Activated T-helper 1 cell treated with anti-CD3 and anti-CD28 coated beads, Interleukin-2, amount 50 U/mL, for 16 hours (primary cell): ENCODE measurements at regions not wholly inside any gene's neighbourhood (a gene's known extent, or its start where the extent isn't known, plus 50 kb on each side); places are given as distances from the start of the nearest gene placed in this dataset.

ENCODE experiments used
- DNase-seq, 2 donors: peaks; one replicate each; pipeline ENCODE4 v3.0.0-alpha.2; 2020; ENCODE audit warnings: low read depth in 1 of 2, low spot score in 1 of 2

DNA sequence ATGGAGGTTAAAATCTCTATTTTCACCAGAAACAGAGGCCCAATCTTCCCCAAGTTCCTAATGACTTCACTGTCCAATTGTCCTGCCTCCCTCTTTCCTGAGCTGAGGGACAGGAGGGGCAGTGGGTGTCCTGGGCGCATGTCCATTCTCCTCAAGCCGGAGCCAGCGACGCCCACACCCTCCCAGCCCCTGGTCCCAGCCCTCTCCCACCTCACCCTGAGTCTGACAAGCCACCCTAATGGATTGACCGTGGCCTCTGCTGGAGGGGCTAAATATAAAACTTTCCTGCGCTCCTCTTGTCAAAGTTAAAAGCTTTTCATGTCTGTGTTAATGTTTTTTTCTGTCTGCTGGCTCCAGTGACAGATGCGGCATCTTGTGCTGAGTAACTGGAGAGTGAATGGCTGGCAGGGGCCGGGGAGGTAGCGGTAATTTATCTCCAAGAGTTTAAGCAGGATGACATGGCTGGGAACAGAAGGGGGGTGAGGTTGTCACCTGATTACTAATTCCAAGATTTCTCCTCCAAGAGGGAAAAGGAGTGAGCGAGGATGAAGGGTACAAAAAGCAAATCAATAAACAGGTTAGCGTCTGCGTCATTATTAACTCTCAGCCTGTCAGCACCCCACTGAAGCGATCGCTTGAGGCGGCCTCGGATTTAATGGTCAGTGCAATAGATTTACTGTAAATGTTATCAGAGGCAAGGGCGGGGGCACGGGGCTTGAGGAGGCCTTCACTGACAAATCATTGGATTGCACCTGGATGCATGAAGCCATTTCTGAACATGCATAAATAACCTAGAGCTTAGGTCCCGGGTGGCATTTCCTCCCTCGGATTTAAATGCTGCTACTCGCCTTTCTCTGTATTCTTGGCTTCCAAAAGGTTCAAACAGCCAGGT is 118.1 kb upstream of the MAFB start:
- DNase-seq, result no peak

DNA sequence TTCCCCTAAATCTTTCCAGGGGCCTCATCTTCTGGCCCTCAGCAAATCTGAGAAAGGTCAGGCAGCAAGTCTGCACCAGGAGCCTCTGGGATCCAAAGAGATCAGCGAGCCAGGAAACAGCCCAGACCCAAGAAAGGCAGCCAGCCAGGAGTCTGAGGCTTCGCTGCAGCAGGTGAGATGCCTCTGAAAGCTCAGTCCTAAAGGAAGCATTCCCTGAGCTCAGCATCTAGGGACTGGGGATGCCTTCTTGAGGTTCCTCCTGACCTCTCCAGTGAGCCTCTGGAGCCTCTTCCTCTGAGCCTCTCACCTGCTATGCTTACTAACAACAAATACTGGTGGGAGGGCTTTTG is 118.8 kb upstream of the MAFB start:
- no peak for DNase-seq

DNA sequence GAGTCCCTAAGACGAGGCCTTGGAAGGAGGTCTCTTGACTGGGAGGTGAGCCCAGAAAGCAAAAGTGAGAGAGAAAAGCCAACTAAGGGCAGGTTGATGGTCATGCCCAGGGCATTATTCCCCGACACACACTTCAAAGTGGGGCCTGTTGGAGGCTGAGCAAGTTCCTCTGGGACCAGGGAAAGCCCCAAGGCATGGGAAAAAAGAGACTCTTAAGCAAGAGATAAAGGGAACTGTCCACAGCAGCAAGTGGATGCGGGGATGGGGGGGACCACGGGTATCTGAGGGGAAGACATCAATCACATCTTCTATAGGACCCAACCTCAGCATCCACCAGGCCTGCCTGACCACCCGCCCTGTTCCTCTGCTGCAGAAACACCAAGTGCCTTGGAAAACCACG is 119.9 kb upstream of the MAFB start:
- DNase-seq, result no peak

DNA sequence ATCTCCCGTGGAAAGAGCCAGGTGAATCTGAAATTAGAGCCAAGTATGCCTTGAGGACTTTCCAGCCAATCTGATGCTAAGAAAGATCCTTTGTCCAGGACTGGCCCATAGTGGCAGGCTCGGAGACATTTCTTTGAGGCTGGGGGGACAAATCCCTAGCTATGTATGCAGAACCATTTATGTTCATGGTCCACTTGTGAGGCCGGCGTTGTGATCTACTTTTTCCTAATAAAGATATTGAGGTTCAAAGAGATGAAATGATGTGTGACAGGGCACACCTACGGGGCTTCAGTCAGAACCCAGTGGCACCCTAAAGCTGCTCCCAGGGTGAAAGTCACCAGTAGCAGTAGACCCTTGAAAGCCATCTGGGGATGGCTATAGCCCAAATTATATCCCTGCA is 120.3 kb upstream of the MAFB start:
- no peak for DNase-seq

DNA sequence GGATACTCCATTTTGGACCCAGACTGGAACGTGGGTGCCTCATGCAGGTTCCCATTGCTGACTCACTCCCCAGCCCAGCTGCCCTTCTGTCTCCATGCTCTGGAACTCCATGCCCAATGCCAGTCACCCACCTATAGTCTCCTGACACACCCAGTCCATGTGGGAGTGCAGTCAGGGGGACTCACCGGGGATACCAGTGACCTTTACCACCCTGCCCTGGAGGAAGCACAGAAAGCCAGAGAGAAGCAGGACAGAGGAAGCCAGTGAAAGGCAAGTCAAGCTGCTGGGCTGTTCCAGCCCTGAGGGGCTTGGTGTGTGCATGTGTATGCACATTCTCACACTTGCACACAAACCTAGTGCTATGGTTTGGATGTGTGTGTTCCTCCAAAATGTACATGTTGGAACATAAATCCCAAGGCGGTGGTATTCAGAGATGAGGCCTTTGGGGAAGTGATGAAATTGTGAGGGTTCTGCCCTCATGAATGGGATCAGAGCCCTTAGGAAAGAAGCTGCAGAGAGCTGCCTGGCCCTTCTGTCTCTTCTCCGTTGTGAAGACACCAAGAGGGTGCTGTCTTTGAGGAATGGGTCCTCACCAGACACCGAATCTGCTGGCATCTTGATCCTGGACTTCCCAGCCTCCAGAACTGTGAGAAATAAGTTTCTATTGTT is 121.4 kb upstream of the MAFB start:
- DNase-seq, result no peak

DNA sequence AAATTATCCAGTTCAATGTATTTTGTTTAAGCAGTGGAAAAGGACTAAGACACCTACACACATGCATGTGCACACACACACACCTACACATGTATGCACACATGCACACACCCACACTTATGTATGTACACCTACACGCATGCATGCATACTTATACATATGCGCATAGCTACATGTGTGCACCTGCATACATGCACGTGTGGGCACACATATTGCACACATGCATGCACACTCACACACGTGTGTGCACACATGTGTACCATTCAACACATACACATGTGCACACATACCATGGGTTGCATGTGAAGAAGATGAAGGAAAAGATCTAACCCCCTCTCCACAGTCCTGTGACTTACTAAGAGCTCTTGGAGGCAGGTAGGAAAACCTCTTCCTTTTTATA is 122.0 kb upstream of the MAFB start:
- no peak for DNase-seq

DNA sequence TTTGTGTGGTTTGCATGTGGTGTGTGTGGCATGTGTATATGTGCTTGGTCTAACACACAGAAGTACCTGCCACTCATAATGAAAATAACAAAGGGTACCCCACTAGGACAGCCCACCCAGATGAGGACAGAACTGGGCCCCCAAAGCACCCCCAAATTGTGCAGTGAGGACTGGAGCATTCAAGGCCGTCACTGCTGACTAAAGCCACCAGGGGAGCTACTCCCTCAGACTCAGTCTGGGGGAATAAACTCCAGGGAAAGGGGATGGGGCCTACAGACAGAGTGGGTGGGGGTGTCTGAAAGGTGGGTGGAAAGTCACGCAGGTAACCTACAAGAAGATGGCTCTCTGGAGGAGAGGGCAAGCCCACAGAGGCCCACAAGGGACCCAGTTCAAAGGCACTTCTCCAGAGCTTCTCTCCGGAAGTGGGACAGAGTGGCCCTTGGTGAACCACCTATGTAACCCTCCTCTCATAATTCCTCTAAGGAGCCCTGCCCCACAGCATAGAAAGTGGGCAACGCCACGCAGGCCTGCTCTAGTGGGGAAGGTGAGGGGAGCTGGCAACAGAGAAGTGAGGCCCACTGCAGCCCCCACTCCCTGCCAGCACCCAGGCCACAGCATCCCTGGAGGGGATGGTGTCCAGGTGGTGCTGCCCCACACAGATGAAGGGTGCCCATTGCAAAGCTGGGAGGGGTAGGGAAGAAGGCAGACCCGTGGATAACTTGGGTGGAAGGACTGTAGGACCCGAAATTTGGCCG is 122.8 kb upstream of the MAFB start:
- no peak for DNase-seq

DNA sequence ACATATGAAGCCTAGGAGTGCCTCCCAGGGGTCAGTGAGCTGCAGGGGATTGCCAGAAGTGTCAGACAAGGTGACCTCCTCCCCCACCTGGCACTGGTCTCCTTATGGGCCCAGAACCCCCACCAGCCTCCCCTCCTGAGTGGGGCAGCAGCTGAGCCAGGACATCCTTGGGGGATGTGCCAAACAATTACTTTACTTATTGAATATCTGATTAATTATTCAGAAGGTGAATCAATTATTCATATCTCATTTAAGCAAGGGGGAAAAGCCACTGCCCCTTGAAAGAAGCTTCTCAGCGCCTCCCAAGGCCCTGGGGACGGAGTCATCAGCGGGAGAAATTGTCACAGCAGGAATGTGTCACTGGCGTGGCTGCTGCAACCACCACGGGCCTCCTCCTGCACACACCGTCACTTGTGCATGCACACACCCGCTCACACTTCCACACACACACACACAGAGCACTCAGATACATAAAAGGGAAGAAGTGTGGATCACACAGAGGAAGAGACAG is 123.4 kb upstream of the MAFB start:
- no peak for DNase-seq

DNA sequence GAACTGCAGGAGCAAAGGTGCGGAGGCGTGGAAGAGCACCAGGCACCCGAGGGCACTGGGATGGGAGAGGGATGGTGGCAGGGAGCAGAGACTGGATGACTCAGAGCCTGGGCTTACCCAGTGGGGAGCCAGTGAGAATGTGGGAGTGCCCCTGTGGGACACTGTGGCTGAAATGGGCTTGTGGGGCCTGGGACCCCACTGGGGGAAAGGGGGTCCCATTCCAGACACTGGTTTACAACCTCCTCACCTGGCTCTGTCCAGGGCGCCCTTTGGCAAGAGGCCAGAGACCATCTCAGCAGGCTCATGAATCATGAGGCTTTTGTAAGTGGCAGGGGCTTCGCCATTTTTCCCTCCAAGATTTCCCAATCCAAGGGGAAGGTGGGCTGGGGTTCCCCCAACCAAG is 124.0 kb upstream of the MAFB start:
- no peak for DNase-seq

DNA sequence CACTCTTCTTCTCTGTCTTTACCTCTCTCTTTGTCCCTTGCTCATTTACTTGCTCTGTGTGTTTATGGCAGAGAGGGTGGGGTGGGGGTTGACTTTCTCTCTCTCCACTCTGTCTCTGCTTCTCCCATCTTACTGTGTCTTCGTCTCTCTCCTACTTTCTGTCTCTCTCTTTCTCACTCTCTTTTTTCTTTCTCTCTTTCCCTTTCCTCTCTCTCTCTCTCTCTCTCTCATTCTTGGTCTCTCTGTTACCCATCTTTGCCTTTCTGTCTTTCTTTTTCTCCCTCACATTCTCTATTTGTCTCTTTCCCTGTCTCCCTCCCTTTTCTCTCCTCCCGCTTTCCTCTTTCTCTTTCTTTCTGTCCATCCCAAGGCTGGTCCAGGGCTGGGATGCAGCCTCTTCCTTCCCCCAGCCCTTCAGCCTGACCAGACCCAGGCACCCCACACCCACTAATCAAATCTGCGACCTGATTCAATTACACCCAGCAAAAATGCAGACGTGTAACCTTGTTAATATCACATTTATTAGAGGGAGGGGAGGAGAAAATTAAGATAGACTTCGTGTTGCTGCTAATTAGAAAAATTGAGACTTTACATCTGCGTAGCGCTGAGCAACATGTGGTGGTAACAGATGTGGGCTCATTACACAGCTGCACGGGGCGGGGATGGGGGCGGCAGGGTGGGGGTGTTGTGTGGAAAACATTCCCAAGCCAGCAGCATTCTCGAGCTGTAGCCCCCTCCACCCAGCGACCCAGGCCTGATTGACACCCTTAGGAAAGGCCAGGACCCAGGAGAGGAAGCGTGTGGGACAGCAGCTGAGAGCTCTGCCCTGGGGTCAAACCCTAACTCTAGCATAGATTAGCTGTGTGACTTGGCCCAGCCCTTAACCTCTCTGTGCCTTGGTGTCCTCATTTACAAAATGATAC is 124.9 kb upstream of the MAFB start:
- no peak for DNase-seq

DNA sequence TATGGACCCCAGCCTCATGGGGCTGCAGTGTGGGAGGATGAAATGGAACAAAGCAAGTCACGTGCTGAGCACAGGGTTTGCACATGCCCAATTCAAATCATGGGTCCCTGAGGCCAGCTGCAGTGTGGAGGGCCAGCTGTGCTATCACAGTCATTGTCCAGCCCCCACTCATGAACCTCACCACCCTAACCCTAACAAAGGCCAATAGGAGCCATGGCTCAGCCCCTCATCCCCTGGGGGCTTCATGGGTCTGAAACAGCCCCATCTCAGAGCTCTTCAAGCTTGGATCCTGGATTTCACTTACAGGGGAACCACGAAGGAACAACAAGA is 125.6 kb upstream of the MAFB start:
- no peak for DNase-seq

DNA sequence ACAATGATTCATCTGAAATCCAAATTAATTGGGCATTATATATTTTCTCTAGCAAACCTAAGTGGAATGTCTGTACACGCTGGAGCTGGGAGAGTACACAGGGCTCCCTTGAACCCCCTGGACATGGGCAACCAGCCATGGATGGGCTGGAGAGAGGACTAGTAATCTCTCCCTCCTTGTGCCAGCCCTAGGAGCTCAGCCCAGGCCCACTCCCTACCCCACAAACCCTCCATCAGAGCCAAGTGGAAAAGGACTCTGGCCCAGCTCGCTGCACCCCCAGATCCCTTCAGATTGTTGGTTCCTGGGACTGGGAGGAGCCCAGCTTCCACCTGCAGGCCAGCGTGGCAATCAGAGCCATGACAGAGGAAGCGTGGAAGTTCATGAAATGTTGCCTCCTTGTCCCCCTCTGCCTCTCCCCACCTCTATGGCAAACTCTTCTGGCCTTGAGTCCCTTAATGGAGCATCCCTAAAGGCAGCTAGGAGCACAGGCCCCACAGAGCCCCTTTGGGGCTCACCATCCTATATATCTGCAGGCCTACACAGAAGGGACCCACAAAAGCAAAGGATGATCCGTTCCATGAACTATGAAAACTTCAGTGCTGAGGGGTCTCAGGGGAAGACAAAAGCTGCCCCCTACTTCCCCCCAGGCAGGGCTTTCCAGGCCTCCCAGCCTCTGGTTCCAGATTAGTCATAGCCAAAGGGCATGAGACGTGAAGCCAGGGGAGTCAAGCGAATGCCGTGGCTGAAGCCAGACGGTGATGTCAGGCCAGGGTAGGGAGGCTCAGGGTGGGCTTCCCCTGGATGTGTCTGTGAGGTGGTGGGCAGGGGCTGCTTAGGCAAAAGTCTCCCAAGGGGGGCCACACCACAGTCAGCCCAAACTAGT is 126.4 kb upstream of the MAFB start:
- no peak for DNase-seq

DNA sequence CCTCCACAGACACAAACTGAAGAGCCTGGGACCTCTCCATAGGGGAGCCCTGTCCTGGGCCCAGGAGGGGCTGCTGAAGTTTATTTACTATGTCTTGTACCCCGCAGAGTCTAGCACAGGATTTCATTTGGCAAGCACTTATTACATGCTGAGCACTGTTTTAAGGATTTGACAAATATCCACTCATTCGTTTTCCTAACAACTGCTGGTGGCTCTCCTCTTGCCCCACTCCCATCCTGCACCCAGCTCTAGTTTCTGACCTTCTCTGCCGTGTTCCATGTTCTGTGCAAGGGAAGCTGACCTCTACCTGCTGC is 127.0 kb upstream of the MAFB start:
- no peak for DNase-seq

DNA sequence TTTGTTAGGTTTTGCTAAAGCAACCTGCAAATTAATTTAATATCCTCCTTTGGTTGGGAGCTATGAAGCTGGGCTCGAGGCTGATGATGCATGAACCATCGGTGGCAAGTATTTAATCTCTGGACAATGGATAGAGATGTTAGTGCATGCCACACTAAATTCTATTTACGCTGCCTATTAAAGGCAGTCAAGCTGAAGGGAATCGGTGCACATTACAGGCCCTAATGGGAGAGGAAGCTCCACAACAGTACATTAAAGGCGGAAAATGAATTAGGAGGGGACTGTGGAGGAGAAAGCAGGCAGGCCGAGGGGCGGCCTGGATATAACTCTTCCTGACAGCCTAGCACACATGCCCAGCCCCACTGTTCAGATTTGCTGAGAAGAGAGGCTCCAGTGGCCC is 132.4 kb upstream of the MAFB start:
- no peak for DNase-seq

DNA sequence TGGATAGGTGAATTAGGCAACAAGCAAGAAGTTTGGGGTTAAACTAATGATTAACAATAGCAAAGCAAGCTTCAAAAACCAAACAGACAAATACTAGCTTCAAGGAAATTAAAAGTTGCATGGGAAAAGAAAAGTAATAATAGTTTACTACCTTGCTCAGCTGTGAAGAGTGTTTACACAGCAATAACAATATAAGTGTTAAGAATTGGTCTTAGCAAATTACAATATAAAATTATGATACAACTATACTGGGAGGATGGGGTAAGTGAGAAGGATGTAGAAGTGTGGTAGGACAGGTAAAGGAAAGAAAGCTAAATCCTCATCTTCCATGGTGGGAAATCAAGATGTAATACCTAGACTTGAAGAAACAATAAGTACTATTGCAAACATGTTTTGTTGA is 137.7 kb upstream of the MAFB start:
- no peak for DNase-seq

DNA sequence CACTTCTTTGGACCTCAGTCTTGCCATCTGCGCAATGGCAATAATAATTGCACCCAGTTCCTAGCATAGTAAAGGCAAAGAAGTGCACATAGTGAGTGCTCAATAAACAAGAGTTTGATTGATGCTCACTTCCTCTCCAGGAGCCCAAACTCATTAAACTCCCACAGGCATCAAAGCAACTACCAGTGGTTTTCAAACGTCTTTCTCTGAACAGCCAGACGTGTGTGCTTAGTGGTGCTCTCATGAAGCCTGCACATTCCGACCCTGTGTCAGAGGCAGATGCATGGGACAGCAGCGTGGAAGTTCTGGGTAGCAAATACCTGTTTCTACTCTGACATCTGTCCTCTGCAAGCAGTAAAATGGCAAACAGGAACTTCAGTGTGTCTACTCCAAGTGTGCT is 146.3 kb upstream of the MAFB start:
- DNase-seq, result no peak

DNA sequence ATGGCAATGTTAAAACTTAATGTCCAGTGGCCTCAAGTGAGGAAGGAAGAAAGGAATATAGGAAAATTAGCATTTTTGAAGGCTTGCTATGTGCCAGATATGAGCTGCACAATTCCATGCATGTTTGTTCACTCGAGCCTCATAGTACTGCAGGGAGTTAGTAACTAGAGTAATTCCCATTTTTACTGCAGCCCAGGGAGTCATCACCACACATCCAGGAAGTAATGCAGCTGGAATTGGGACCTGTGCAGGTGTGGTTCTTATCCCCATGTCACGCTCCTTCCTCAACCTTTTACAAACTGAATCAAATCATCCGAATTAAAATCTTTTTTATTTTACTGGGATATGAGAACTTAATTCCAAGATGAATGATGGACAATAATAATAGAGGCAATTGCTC is 149.5 kb upstream of the MAFB start:
- no peak for DNase-seq

DNA sequence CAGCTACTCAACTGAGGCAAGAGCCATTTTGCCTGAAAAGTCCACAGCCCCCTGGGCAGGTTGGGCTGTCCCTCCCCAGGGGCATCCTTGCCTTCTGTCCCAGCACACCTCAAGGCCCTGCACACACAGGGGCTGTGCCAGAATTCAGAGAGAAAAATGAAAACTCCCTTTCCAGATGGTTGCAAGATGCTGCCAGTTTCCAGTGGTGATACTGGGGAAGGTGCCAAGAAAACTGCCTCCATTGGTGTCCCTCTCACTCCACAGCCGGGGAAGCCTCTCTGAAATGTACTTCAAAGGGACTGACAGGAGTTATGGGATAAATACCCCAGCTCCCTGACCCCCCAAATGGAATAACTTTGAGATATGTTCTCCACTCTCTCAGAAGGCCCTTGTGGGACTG is 154.2 kb upstream of the MAFB start:
- no peak for DNase-seq

DNA sequence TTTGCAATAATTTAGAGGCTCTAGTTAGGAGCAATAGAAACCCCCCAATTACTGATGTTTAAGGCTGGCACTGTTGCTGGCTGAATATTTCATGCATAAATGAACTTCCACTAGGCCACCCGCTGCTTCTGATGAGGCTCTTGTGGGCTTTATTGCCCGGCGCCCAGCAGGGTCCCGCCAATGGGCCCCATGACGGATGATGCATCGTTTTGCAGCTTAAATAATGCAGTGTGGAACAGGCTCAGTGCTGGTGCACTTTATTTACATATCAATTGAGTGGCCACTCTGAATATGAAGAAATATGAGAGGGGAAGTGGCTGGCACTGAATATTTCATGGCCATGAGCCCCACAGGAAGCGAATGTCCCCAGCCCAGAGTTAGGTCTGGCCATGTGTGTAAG is 155.3 kb upstream of the MAFB start:
- no peak for DNase-seq

DNA sequence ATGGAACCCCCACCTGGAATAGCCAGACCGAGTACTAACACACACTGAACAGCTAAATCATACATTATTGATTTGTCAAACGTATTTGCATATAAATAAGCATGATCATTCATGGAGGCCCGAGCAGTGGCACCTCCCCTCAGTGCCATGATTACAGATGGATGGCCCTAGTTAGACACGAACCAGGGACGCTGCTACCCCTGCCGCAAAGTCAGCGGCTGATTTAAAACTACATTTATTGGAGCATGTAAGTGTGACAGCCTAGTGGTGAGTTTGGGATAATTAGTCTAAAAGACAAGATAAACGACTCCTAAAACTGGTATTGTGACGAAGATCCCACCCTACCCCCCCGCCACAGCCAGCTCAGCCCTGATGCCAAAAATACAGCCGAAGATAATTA is 159.1 kb upstream of the MAFB start:
- no peak for DNase-seq
